Body of pancreas (tissue), 4 donors: ENCODE measurements at regions not wholly inside any gene's neighbourhood (a gene's known extent, or its start where the extent isn't known, plus 50 kb on each side); places are given as distances from the start of the nearest gene placed in this dataset.

Experiments
- ATAC-seq: fragments of 150-250 bp; one replicate; pipeline ENCODE4 v1.9.1; 2016
- DNase-seq, 4 donors: peaks; one replicate each; pipeline ENCODE4 v3.0.0-alpha.2; 2019
- H3K27ac ChIP-seq, 4 donors: fragments of 200-600 bp; sonication (generic); 1 replicate in 3 of 4; 2 replicates in 1 of 4; pipeline versions ENCODE4 v1.5.1 to v1.6.1; 2016 to 2019; ENCODE audit warnings: mild to moderate bottlenecking in 1 of 4, mixed read lengths in 1 of 4, moderate library complexity in 1 of 4
- H3K27me3 ChIP-seq, 2 donors: fragments of 200-600 bp; sonication (generic); one replicate each; pipeline ENCODE4 v1.6.0; 2016; ENCODE audit warnings: mild to moderate bottlenecking in 1 of 2
- H3K36me3 ChIP-seq, 2 donors: fragments of 200-600 bp; sonication (generic); replicated peaks in 1 of 2; 2 replicates each; pipeline ENCODE4 v1.5.1; 2016; ENCODE audit warnings: low read depth in 2 of 2; ENCODE audit not compliant: insufficient read depth in 1 of 2
- H3K4me1 ChIP-seq: fragments of 200-600 bp; sonication (generic); one replicate; pipeline ENCODE4 v1.6.0; 2016
- H3K4me3 ChIP-seq, 2 donors: fragments of 200-600 bp; sonication (generic); 1 replicate in 1 of 2; 2 replicates in 1 of 2; pipeline ENCODE4 v1.5.1; 2016 to 2019
- H3K9me3 ChIP-seq, 3 donors: fragments of 200-600 bp; sonication (generic); 1 replicate in 2 of 3; 2 replicates in 1 of 3; pipeline ENCODE4 v1.5.1; 2016
- CTCF ChIP-seq, 7 experiments: fragments of 450-650 bp in 4 of 7; fragments of 200-600 bp in 3 of 7; sonication (generic) in 3 of 7; IDR thresholded peaks; one replicate each; pipeline ENCODE4 v1.5.1; 2016 to 2019; ENCODE audit warnings: antibody characterized with exemption in 7 of 7
- POLR2A ChIP-seq, 3 donors: fragments of 450-650 bp; IDR thresholded peaks; one replicate each; pipeline ENCODE4 v1.6.1; 2016; ENCODE audit warnings: antibody characterized with exemption in 3 of 3, mild to moderate bottlenecking in 2 of 3
- WGBS, 2 donors: methylation state at CpG; one replicate each; pipeline ENCODE4 v1.1.5; 2017; 5-methylcytosine and 5-hydroxymethylcytosine counted together
- intact Hi-C: fragments of 100-400 bp; cut with DNase I; formaldehyde crosslinking; loops from one replicate; pipeline ENCODE4 v1.15.1; 2023

DNA sequence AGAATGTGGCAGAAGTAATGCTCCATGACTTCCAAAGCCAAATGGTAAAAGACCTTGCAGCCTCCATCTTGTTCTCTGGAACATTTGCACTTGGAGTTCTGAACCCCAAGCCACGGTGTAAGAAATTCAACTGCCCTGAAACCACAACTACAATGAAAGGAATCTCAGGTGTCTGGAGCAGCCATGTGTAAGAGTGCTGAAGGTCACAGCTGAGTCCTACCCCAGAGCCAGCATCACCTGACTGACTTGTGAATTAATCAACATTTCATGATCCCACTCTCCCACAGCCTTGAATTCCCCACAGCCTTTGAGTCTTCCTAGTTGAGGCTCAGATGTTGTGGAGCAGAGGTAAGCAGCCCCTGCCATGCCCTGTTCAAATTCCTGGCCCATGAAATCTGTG is 192.8 kb upstream of the CAMK1G start:
- 54 to 76% methylated on average over 1 of the region's 1 CpG for WGBS, 2 donors
- ATAC-seq (no peak), DNase-seq (no peak)
- Histone ChIP-seq H3K36me3 (no peaks in the 10 kb centered on the region), H3K27me3 (no peaks in the 10 kb centered on the region), H3K4me1 (no peaks in the 10 kb centered on the region), H3K27ac (no peak overlapping the region), H3K4me3 (no peak overlapping the region), H3K9me3 (no peaks in the 10 kb centered on the region)
- no peak for TF ChIP-seq CTCF (IDR thresholded peaks at IDR 0.05)
- intact Hi-C loops, result no loop called here

- H3K4me1 ChIP-seq, result no peaks in the 10 kb centered on the region
- H3K27me3 ChIP-seq, result no peaks in the 10 kb centered on the region
- 67 to 73% methylated on average over 2 of the region's 2 CpGs for WGBS, 2 donors
- no peaks in the 10 kb centered on the region for H3K36me3 ChIP-seq
- H3K9me3 ChIP-seq, result no peaks in the 10 kb centered on the region
- H3K27ac ChIP-seq, result no peak overlapping the region
- intact Hi-C loops, result no loop called here
- TF ChIP-seq POLR2A (IDR thresholded peaks at IDR 0.05) (no peak), CTCF (IDR thresholded peaks at IDR 0.05) (no peak)
- H3K4me3 ChIP-seq, result no peak overlapping the region
- ATAC-seq (no peak), DNase-seq (no peak)
Measured at GRCh38 chr1:209391792-209392191, 191.7 kb upstream of the CAMK1G start.

- DNase-seq (no peak), ATAC-seq (no peak)
- no peaks in the 10 kb centered on the region for H3K9me3 ChIP-seq
- TF ChIP-seq POLR2A (IDR thresholded peaks at IDR 0.05) (no peak), CTCF (IDR thresholded peaks at IDR 0.05) (no peak)
- no peak overlapping the region for H3K4me3 ChIP-seq
- intact Hi-C loops, result no loop called here
- H3K27ac ChIP-seq, result no peak overlapping the region
- H3K4me1 ChIP-seq, result no peaks in the 10 kb centered on the region
- no peaks in the 10 kb centered on the region for H3K36me3 ChIP-seq
- 11 to 15% methylated on average over 7 of the region's 7 CpGs for WGBS, 2 donors
- H3K27me3 ChIP-seq, result no peaks in the 10 kb centered on the region
Measured at GRCh38 chr1:209395169-209395568, 188.3 kb upstream of the CAMK1G start.

DNA sequence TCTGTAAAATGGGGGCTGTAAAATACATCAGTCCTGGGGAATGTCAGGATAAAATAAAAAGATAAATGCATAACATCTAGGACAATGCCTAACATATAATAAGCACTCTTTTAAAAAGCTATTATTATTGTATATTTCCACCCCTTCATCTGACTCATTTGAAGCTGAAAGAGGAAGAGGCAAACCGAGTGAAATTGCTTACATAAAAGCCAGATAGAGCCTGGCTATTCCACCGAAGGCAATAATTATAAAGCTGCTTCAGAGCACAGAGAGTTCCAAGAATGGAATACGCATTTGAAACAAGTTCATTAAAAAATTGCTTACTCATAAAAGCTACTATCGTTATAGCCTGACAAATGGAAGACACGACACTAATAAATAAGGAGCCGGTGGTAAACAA is 186.1 kb upstream of the CAMK1G start:
- H3K27ac ChIP-seq, result no peak overlapping the region
- no peaks in the 10 kb centered on the region for H3K9me3 ChIP-seq
- ATAC-seq (no peak), DNase-seq (no peak)
- 69 to 72% methylated on average over 6 of the region's 6 CpGs for WGBS, 2 donors
- intact Hi-C loops, result no loop called here
- H3K4me1 ChIP-seq, result no peaks in the 10 kb centered on the region
- H3K4me3 ChIP-seq, result no peak overlapping the region
- TF ChIP-seq CTCF (IDR thresholded peaks at IDR 0.05), result no peak
- TF ChIP-seq POLR2A (IDR thresholded peaks at IDR 0.05), result no peak
- no peaks in the 10 kb centered on the region for H3K36me3 ChIP-seq
- no peaks in the 10 kb centered on the region for H3K27me3 ChIP-seq

DNA sequence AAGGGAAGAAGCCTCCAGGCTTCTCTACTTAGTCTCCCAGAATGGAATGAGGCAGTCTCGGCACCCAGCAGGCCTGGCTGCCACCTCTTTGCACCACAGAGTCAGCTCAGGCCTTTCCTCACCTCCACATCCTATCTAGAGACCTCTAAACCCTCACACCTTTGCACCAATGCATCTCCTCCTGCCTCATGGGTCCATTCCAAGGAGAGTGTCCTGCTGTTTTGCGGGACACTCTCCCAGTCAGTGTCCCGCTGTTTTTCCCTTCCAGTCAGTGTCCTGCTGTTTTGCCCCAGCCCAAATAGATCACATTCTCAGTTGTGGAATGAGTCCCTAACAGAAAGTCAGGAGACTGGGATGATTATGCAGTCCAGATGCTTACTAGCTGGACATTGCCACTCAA is 185.6 kb upstream of the CAMK1G start:
- H3K9me3 ChIP-seq, result no peaks in the 10 kb centered on the region
- no peaks in the 10 kb centered on the region for H3K27me3 ChIP-seq
- no peak overlapping the region for H3K27ac ChIP-seq
- no peaks in the 10 kb centered on the region for H3K36me3 ChIP-seq
- WGBS, 2 donors, result 78 to 79% methylated on average over 3 of the region's 3 CpGs
- ATAC-seq (no peak), DNase-seq (no peak)
- TF ChIP-seq CTCF (IDR thresholded peaks at IDR 0.05), result no peak
- no peak for TF ChIP-seq POLR2A (IDR thresholded peaks at IDR 0.05)
- H3K4me1 ChIP-seq, result no peaks in the 10 kb centered on the region
- intact Hi-C loops, result no loop called here
- H3K4me3 ChIP-seq, result no peak overlapping the region
